Nephron (organoid): ENCODE measurements at regions not wholly inside any gene's neighbourhood (a gene's known extent, or its start where the extent isn't known, plus 50 kb on each side); places are given as distances from the start of the nearest gene placed in this dataset.

ENCODE experiments used
- H3K27ac Mint-ChIP-seq, 3 experiments: 2 replicates each; pipeline ENCODE4 v1.8.0; 2020; ENCODE audit warnings: mixed read lengths in 3 of 3, mild to moderate bottlenecking in 2 of 3, moderate library complexity in 1 of 3
- H3K27me3 Mint-ChIP-seq: 2 replicates; pipeline ENCODE4 v1.8.0; 2021; ENCODE audit warnings: low read depth, mild to moderate bottlenecking, moderate library complexity, mixed read lengths
- H3K36me3 Mint-ChIP-seq: 2 replicates; pipeline ENCODE4 v1.8.0; 2020; ENCODE audit warnings: low read depth, mixed read lengths
- H3K4me1 Mint-ChIP-seq: 2 replicates; pipeline ENCODE4 v1.8.0; 2020; ENCODE audit warnings: mixed read lengths
- H3K4me3 Mint-ChIP-seq, 3 experiments: 2 replicates each; pipeline ENCODE4 v1.8.0; 2020; ENCODE audit warnings: mild to moderate bottlenecking in 3 of 3, mixed read lengths in 3 of 3, moderate library complexity in 2 of 3
- H3K9me3 Mint-ChIP-seq: 2 replicates; pipeline ENCODE4 v1.8.0; 2020; ENCODE audit warnings: mixed read lengths
- CTCF ChIP-seq, 3 experiments: fragments of 200-600 bp; sonication (generic); IDR thresholded peaks; one replicate each; pipeline ENCODE4 v1.5.0; 2021; ENCODE audit warnings: antibody characterized with exemption in 3 of 3; ENCODE audit not compliant: unreplicated experiment in 3 of 3

GRCh38 chr14:38073641-38074040 lies 134.1 kb upstream of the SSTR1 start:
- no peak for TF ChIP-seq CTCF (IDR thresholded peaks at IDR 0.05; ENCODE audit: unreplicated experiment in 3 of 3)
- H3K9me3 Mint-ChIP-seq, result no peaks in the 10 kb centered on the region
- H3K4me1 Mint-ChIP-seq, result peaks cover 18% of the 10 kb centered on the region
- no peaks in the 10 kb centered on the region for H3K36me3 Mint-ChIP-seq
- no peak overlapping the region for H3K4me3 Mint-ChIP-seq
- no peaks in the 10 kb centered on the region for H3K27me3 Mint-ChIP-seq
- H3K27ac Mint-ChIP-seq, result no peak overlapping the region

GRCh38 chr14:38074081-38074480 lies 133.6 kb upstream of the SSTR1 start:
- Mint-ChIP-seq H3K9me3 (no peaks in the 10 kb centered on the region), H3K27ac (no peak overlapping the region), H3K4me1 (peaks cover 22% of the 10 kb centered on the region), H3K4me3 (no peak overlapping the region), H3K36me3 (no peaks in the 10 kb centered on the region), H3K27me3 (no peaks in the 10 kb centered on the region)
- no peak for TF ChIP-seq CTCF (IDR thresholded peaks at IDR 0.05; ENCODE audit: unreplicated experiment in 3 of 3)

GRCh38 chr14:38074754-38075153 lies 132.9 kb upstream of the SSTR1 start:
- H3K9me3 Mint-ChIP-seq, result no peaks in the 10 kb centered on the region
- no peak overlapping the region for H3K4me3 Mint-ChIP-seq
- no peaks in the 10 kb centered on the region for H3K27me3 Mint-ChIP-seq
- H3K36me3 Mint-ChIP-seq, result no peaks in the 10 kb centered on the region
- no peak for TF ChIP-seq CTCF (IDR thresholded peaks at IDR 0.05; ENCODE audit: unreplicated experiment in 3 of 3)
- H3K4me1 Mint-ChIP-seq, result peaks cover 28% of the 10 kb centered on the region
- H3K27ac Mint-ChIP-seq, result no peak overlapping the region

GRCh38 chr14:38078393-38078792 lies 129.3 kb upstream of the SSTR1 start:
- TF ChIP-seq CTCF (IDR thresholded peaks at IDR 0.05; ENCODE audit: unreplicated experiment in 3 of 3), result no peak
- Mint-ChIP-seq H3K27ac (peak overlapping the region in 2 of 3 experiments; percentile 5 to 26), H3K4me3 (no peak overlapping the region), H3K27me3 (no peaks in the 10 kb centered on the region), H3K36me3 (no peaks in the 10 kb centered on the region), H3K4me1 (peaks cover 31% of the 10 kb centered on the region), H3K9me3 (no peaks in the 10 kb centered on the region)

- TF ChIP-seq CTCF (IDR thresholded peaks at IDR 0.05; ENCODE audit: unreplicated experiment in 3 of 3), result no peak
- H3K36me3 Mint-ChIP-seq, result no peaks in the 10 kb centered on the region
- H3K4me1 Mint-ChIP-seq, result peaks cover 31% of the 10 kb centered on the region
- no peaks in the 10 kb centered on the region for H3K27me3 Mint-ChIP-seq
- H3K27ac Mint-ChIP-seq, result peak overlapping the region; percentile 84 to 93 (median 89)
- H3K9me3 Mint-ChIP-seq, result no peaks in the 10 kb centered on the region
- H3K4me3 Mint-ChIP-seq, result peak overlapping the region in 1 of 3 experiments; percentile 15
These were observed 128.4 kb upstream of the SSTR1 start for GRCh38 chr14:38079268-38079667.

GRCh38 chr14:38079886-38080285 lies 127.8 kb upstream of the SSTR1 start:
- no peak for TF ChIP-seq CTCF (IDR thresholded peaks at IDR 0.05; ENCODE audit: unreplicated experiment in 3 of 3)
- H3K9me3 Mint-ChIP-seq, result no peaks in the 10 kb centered on the region
- peaks cover 31% of the 10 kb centered on the region for H3K4me1 Mint-ChIP-seq
- H3K27me3 Mint-ChIP-seq, result no peaks in the 10 kb centered on the region
- H3K4me3 Mint-ChIP-seq, result no peak overlapping the region
- no peaks in the 10 kb centered on the region for H3K36me3 Mint-ChIP-seq
- peak overlapping the region; percentile 8 to 93 (median 84) for H3K27ac Mint-ChIP-seq
